OCI-LY1 (cell line): ENCODE measurements at regions not wholly inside any gene's neighbourhood (a gene's known extent, or its start where the extent isn't known, plus 50 kb on each side); places are given as distances from the start of the nearest gene placed in this dataset.

Source experiments
- H2AFZ ChIP-seq: fragments of 200-600 bp; sonication (generic), shearing (Covaris generic); 2 replicates; pipeline ENCODE4 v1.6.0; 2014; ENCODE audit warnings: antibody characterized with exemption, mild to moderate bottlenecking, low read length
- H3F3A ChIP-seq: fragments of 200-600 bp; sonication (generic), shearing (Covaris generic); 2 replicates; pipeline ENCODE4 v1.6.0; 2014; ENCODE audit warnings: mild to moderate bottlenecking, antibody characterized with exemption, low read length, moderate library complexity; ENCODE audit not compliant: insufficient read depth
- H3K27ac ChIP-seq: fragments of 200-600 bp; sonication (generic); 2 replicates; pipeline ENCODE4 v1.5.1; 2014; ENCODE audit warnings: low read length, mixed run types, mild to moderate bottlenecking, low read depth; ENCODE audit not compliant: poor library complexity, severe bottlenecking
- H3K27me3 ChIP-seq: fragments of 200-600 bp; sonication (generic); 2 replicates; pipeline ENCODE4 v1.6.0; 2014; ENCODE audit warnings: antibody characterized with exemption, mild to moderate bottlenecking, low read length, moderate library complexity; ENCODE audit not compliant: insufficient read depth
- H3K36me3 ChIP-seq: fragments of 200-600 bp; sonication (generic); 2 replicates; pipeline ENCODE4 v1.6.1; 2014; ENCODE audit warnings: mild to moderate bottlenecking, antibody characterized with exemption, low read length, moderate library complexity, mixed read lengths; ENCODE audit not compliant: insufficient read depth
- H3K4me1 ChIP-seq: fragments of 200-600 bp; sonication (generic); 2 replicates; pipeline ENCODE4 v1.5.1; 2014; ENCODE audit warnings: mild to moderate bottlenecking, low read length, moderate library complexity; ENCODE audit not compliant: insufficient read depth, severe bottlenecking
- H3K4me2 ChIP-seq: fragments of 200-600 bp; sonication (generic), shearing (Covaris generic); 2 replicates; pipeline ENCODE4 v1.6.1; 2014; ENCODE audit warnings: low read length
- H3K4me3 ChIP-seq: fragments of 200-600 bp; sonication (generic); 2 replicates; pipeline ENCODE4 v1.5.1; 2014; ENCODE audit warnings: low read length, low read depth, mild to moderate bottlenecking, mixed read lengths; ENCODE audit not compliant: poor library complexity, severe bottlenecking
- H3K79me2 ChIP-seq: fragments of 200-600 bp; shearing (Covaris generic); 2 replicates; pipeline ENCODE4 v1.6.1; 2016; ENCODE audit warnings: mixed run types, low read length, mixed read lengths; ENCODE audit not compliant: insufficient read depth
- H3K9ac ChIP-seq: fragments of 200-600 bp; sonication (generic), shearing (Covaris generic); 2 replicates; pipeline ENCODE4 v1.6.1; 2014; ENCODE audit warnings: mild to moderate bottlenecking, low read length, mixed read lengths
- H3K9me2 ChIP-seq: fragments of 200-600 bp; sonication (generic), shearing (Covaris generic); 2 replicates; pipeline ENCODE4 v1.6.1; 2014; ENCODE audit warnings: low read depth, mild to moderate bottlenecking, low read length, mixed read lengths
- H3K9me3 ChIP-seq: fragments of 200-600 bp; shearing (Covaris generic); 2 replicates; pipeline ENCODE4 v1.6.1; 2014; ENCODE audit warnings: low read length, mixed read lengths
- H4K20me1 ChIP-seq: fragments of 200-600 bp; sonication (generic), shearing (Covaris generic); 2 replicates; pipeline ENCODE4 v1.6.0; 2016; ENCODE audit warnings: mild to moderate bottlenecking, low read length; ENCODE audit not compliant: insufficient read depth
- CTCF ChIP-seq: fragments of 200-600 bp; sonication (generic), shearing (Covaris generic); IDR thresholded peaks from 2 replicates; pipeline ENCODE4 v1.5.1; 2017; ENCODE audit warnings: mild to moderate bottlenecking, antibody characterized with exemption, low read length, moderate library complexity, mixed read lengths
- EZH2 ChIP-seq: fragments of 200-600 bp; sonication (generic), shearing (Covaris generic); IDR thresholded peaks from 2 replicates; pipeline ENCODE4 v1.8.0; 2017; ENCODE audit warnings: borderline replicate concordance, mixed run types, mild to moderate bottlenecking, antibody characterized with exemption, low read length, moderate library complexity, mixed read lengths

- Histone ChIP-seq H3K79me2 (no peaks in the 10 kb centered on the region), H3K9ac (no peak overlapping the region), H3K9me2 (no peaks in the 10 kb centered on the region), H3K9me3 (no peaks in the 10 kb centered on the region), H2AFZ (no peak overlapping the region), H4K20me1 (no peaks in the 10 kb centered on the region), H3K27ac (no peak overlapping the region), H3K27me3 (no peaks in the 10 kb centered on the region), H3F3A (no peaks in the 10 kb centered on the region), H3K4me2 (no peak overlapping the region), H3K4me3 (no peak overlapping the region), H3K36me3 (no peaks in the 10 kb centered on the region), H3K4me1 (no peaks in the 10 kb centered on the region)
- TF ChIP-seq CTCF: no peak
- no peak for TF ChIP-seq EZH2
These were observed 58.7 kb upstream of the PCSK2 start for GRCh38 chr20:17168026-17168612.

- H3K4me3 ChIP-seq: no peak overlapping the region
- H3K4me1 ChIP-seq: no peaks in the 10 kb centered on the region
- H3K27me3 ChIP-seq: no peaks in the 10 kb centered on the region
- H2AFZ ChIP-seq: no peak overlapping the region
- TF ChIP-seq EZH2 (no peak), CTCF (no peak)
- no peaks in the 10 kb centered on the region for H3K36me3 ChIP-seq
- no peaks in the 10 kb centered on the region for H3K79me2 ChIP-seq
- no peaks in the 10 kb centered on the region for H3K9me3 ChIP-seq
- no peaks in the 10 kb centered on the region for H4K20me1 ChIP-seq
- H3K9ac ChIP-seq: no peak overlapping the region
- H3K9me2 ChIP-seq: no peaks in the 10 kb centered on the region
- H3F3A ChIP-seq: no peaks in the 10 kb centered on the region
- H3K4me2 ChIP-seq: no peak overlapping the region
- no peak overlapping the region for H3K27ac ChIP-seq
These were observed 57.2 kb upstream of the PCSK2 start for GRCh38 chr20:17169585-17170136.

GRCh38 chr20:17171746-17172280, 55.0 kb upstream of the PCSK2 start:
- Histone ChIP-seq H2AFZ (no peak overlapping the region), H3K4me1 (no peaks in the 10 kb centered on the region), H4K20me1 (no peaks in the 10 kb centered on the region), H3K27me3 (no peaks in the 10 kb centered on the region), H3K4me3 (no peak overlapping the region), H3K9me3 (no peaks in the 10 kb centered on the region), H3K9ac (no peak overlapping the region), H3K79me2 (no peaks in the 10 kb centered on the region), H3K4me2 (no peak overlapping the region), H3K36me3 (no peaks in the 10 kb centered on the region), H3F3A (no peaks in the 10 kb centered on the region), H3K27ac (no peak overlapping the region), H3K9me2 (no peaks in the 10 kb centered on the region)
- no peak for TF ChIP-seq EZH2
- no peak for TF ChIP-seq CTCF
